Adrenal gland (tissue), 5 donors: ENCODE measurements at regions not wholly inside any gene's neighbourhood (a gene's known extent, or its start where the extent isn't known, plus 50 kb on each side); places are given as distances from the start of the nearest gene placed in this dataset.

Source experiments
- CTCF ChIP-seq, 6 experiments: fragments of 450-650 bp in 4 of 6; fragments of 200-600 bp in 2 of 6; sonication (generic) in 1 of 6; IDR thresholded peaks; 1 replicate in 5 of 6; 2 replicates in 1 of 6; pipeline versions ENCODE4 v1.5.1 to v1.8.0; 2016 to 2021; ENCODE audit warnings: antibody characterized with exemption in 6 of 6, mild to moderate bottlenecking in 2 of 6, moderate library complexity in 1 of 6
- POLR2A ChIP-seq, 2 donors: fragments of 450-650 bp; IDR thresholded peaks; one replicate each; pipeline ENCODE4 v1.6.1; 2017; ENCODE audit warnings: antibody characterized with exemption in 2 of 2, mild to moderate bottlenecking in 2 of 2, moderate library complexity in 1 of 2
- donor health status: DM: no; HTN: no; CAD: no.

GRCh38 chr1:208461680-208462079 lies 217.5 kb upstream of the PLXNA2 start:
- TF ChIP-seq CTCF (IDR thresholded peaks at IDR 0.05) (peak in 1 of 6 experiments; percentile 16), POLR2A (IDR thresholded peaks at IDR 0.05) (no peak)
